NB4 (cell line): ENCODE measurements at regions not wholly inside any gene's neighbourhood (a gene's known extent, or its start where the extent isn't known, plus 50 kb on each side); places are given as distances from the start of the nearest gene placed in this dataset.

ENCODE experiments used
- CTCF ChIP-seq: IDR thresholded peaks from one replicate; pipeline ENCODE4 v1.5.1; 2012; ENCODE audit warnings: low read depth, low read length
- MYC ChIP-seq: IDR thresholded peaks from 2 replicates; pipeline ENCODE4 v1.6.1; 2011; ENCODE audit warnings: low read depth, low read length

GRCh38 chr13:24053519-24054251, 106.8 kb upstream of the SPATA13 start:
- peak; percentile 80 for TF ChIP-seq CTCF
- no peak for TF ChIP-seq MYC
